Astrocyte of the cerebellum (primary cell): ENCODE measurements at regions not wholly inside any gene's neighbourhood (a gene's known extent, or its start where the extent isn't known, plus 50 kb on each side); places are given as distances from the start of the nearest gene placed in this dataset.

Experiments used
- DNase-seq: peaks from one replicate; pipeline ENCODE4 v3.0.0-alpha.2; 2011; ENCODE audit warnings: low read depth
- H3K4me3 ChIP-seq: 2 replicates; pipeline ENCODE4 v1.5.1; 2011; ENCODE audit warnings: mild to moderate bottlenecking, low read depth, low read length, moderate library complexity
- in situ Hi-C: cut with HindIII; loops from 2 replicates; pipeline ENCODE4 v1.10.0; 2017; ENCODE audit warnings: low sequenced_read_pairs
- TF ChIP-seq, protein P1 (sequence below): IDR thresholded peaks from 2 replicates; pipeline ENCODE4 v1.5.1; 2012; ENCODE audit warnings: low read length, low read depth, moderate library complexity, mild to moderate bottlenecking; ENCODE audit errors: missing control alignments

DNA sequence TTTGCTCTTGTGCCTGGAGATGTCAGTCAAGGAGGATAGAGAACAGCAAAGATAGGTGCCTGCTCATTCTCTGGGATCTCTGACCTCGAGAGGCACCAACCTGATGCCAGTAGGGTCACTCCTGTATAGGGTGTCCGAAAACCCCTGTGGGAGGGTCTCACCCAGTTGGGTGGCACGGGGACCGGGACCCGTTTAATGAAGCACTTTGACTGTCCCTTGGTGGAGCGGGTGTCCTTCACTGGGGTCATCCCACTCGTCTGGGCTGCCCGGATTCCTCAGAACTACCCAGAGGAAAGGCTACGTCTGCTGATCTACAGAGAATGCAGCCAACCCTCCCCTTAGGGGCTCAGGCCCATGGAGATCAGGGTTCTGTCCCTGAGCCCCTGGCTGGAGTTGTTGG lies 157.6 kb downstream of the CAPZA3 start:
- no peak overlapping the region for H3K4me3 ChIP-seq
- TF ChIP-seq, protein P1, sequence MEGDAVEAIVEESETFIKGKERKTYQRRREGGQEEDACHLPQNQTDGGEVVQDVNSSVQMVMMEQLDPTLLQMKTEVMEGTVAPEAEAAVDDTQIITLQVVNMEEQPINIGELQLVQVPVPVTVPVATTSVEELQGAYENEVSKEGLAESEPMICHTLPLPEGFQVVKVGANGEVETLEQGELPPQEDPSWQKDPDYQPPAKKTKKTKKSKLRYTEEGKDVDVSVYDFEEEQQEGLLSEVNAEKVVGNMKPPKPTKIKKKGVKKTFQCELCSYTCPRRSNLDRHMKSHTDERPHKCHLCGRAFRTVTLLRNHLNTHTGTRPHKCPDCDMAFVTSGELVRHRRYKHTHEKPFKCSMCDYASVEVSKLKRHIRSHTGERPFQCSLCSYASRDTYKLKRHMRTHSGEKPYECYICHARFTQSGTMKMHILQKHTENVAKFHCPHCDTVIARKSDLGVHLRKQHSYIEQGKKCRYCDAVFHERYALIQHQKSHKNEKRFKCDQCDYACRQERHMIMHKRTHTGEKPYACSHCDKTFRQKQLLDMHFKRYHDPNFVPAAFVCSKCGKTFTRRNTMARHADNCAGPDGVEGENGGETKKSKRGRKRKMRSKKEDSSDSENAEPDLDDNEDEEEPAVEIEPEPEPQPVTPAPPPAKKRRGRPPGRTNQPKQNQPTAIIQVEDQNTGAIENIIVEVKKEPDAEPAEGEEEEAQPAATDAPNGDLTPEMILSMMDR: no peak
- in situ Hi-C loops: no loop called here
- no peak for DNase-seq

DNA sequence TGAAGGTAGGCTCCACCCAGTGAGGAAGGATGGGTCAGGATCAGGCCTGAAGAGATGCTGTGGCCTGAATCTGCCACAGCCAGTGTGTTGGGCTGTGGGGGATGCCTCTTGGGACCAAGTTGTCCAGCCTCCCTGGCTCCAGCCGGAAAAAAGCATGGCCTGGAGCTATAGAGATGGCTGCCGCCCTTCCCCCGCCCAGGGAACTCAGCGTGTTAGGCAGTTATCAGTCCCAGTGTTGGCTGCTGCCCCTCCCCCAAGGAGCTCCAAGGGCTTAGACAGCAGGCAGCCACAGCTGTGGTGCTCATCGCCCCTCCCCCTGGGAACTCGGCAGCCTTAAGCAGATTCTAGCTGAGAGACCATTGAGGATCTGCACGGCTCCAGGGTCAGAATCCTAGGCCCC lies 158.0 kb downstream of the CAPZA3 start:
- DNase-seq: no peak
- H3K4me3 ChIP-seq: no peak overlapping the region
- TF ChIP-seq, protein P1: no peak
- in situ Hi-C loops: no loop called here

DNA sequence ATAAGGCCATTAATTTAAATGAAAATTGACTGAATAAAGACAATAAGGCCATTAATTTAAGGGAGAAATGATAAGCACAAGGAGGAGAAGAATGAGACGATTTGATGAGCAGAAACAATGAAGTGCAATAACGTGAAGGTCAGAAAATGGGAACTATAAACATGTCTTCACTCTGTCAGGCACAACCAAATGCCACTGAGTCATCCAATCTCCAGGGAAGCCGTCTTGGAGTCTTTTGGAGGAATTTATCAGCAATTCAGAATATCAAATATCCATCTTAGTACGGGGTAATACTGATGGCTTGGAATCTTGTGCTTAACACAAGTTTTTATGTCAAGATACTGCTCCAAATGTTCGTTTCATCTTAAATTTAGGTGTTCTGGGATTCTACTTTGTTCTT lies 159.9 kb downstream of the CAPZA3 start:
- TF ChIP-seq, protein P1: no peak
- in situ Hi-C loops: no loop called here
- no peak overlapping the region for H3K4me3 ChIP-seq
- DNase-seq: no peak

DNA sequence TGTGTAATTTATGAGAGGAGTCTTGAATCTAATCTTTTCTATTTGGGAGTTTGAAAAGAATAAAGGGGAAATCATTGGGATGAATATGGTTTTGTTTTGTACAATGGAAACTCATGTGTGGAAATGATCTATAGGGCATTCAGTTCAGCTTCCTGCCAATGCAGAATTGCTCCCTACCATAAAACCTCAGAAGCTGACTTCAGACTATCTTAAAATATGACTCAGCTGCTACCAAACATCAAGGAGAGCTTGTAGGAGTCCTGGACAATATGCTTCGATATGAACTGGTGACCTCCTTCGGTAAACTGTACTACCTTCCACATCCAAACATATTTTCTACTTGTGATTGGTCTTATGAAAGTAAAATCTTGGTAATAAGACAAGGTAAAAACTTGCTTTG lies 160.6 kb downstream of the CAPZA3 start:
- DNase-seq: peak; percentile 15
- H3K4me3 ChIP-seq: no peak overlapping the region
- TF ChIP-seq, protein P1: no peak
- in situ Hi-C loops: no loop called here

DNA sequence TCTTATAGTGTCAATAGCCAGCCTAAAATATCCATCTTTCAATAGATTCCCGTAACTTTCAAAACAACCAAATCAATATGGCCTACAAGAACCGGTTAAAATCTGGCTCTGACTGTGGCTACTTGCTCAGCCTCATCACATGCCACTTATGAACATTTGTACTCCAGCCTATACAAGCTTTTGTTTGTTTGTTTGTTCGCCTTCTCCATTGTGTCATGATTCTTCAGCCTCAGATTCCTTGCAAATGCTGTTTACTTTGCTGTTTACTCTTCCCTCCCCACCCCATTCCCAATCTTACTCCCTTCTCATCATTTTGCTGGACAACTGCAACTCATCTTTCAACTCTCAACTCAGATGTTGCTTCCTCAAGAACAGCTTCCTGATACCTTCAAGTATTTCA lies 161.2 kb downstream of the CAPZA3 start:
- H3K4me3 ChIP-seq: no peak overlapping the region
- DNase-seq: no peak
- TF ChIP-seq, protein P1: no peak
- in situ Hi-C loops: no loop called here

DNA sequence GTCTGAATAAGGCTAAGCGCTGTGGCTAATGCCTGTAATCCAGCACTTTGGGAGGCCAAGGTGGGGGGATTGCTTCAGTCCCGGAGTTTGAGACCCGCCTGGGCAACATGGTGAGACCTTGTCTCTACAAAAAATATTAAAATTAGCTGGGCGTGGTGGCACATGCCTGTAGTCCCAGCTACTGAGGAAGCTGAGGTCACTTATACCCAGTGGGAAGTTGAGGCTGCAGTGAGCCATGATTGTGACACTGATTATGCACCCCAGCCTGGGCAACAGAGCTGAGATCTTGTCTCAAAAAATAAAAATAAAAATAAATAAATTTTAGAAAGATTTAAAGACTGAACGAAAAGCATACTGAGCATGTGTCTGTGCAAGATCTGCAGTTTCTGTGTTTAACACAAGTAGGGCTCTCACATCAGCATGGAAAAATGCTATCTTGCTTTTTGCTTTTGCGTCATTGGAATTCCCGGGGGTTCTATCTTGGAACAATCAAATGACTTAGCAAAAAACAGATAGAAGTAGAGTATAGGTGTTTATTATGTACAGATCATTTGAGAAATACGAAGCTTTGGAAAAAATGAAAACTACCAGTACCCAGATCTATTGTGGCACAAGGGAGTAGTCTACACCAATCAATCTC lies 161.9 kb downstream of the CAPZA3 start:
- in situ Hi-C loops: no loop called here
- no peak for DNase-seq

More for the DNA sequence above, 161.9 kb downstream of the CAPZA3 start:
- TF ChIP-seq, protein P1: no peak
- no peak overlapping the region for H3K4me3 ChIP-seq
